Prostate gland (tissue), 2 donors: ENCODE measurements at regions not wholly inside any gene's neighbourhood (a gene's known extent, or its start where the extent isn't known, plus 50 kb on each side); places are given as distances from the start of the nearest gene placed in this dataset.

Experiments used
- POLR2A ChIP-seq: fragments of 450-650 bp; IDR thresholded peaks from one replicate; pipeline ENCODE4 v1.6.1; 2016; ENCODE audit warnings: antibody characterized with exemption, mild to moderate bottlenecking
- TF ChIP-seq, protein P1 (sequence below), 4 experiments: fragments of 200-600 bp in 2 of 4; fragments of 450-650 bp in 2 of 4; sonication (generic) in 2 of 4; IDR thresholded peaks; 1 replicate in 3 of 4; 2 replicates in 1 of 4; pipeline ENCODE4 v1.5.1; 2016 to 2019; ENCODE audit warnings: antibody characterized with exemption in 4 of 4, mild to moderate bottlenecking in 2 of 4, moderate library complexity in 2 of 4

DNA sequence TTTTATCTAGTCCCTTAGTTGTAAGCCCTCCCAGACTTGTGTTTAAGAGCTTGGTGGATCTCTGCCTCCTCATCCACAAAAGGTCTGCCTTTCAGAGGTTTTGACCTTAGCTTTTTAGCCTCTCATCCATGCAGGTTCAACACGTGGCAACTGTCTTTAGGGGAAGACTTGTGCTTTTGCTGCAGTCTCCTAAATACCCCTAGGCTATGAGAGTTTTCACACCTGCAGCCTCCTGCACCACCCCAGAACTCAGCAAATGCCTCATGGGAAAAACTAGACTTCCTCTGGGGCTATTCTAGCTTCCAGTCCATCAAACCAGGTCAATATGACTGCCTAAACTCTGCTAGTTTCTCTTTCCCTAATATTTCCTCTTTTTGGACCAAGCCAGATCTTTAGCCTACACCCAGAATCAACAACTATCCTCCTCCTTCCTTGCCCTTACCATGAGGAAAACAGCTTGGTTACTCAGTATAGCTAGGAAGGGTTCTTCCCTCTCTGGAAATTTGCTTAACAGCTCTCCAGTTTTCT, 132.3 kb upstream of the RIOK3 start:
- TF ChIP-seq, protein P1, sequence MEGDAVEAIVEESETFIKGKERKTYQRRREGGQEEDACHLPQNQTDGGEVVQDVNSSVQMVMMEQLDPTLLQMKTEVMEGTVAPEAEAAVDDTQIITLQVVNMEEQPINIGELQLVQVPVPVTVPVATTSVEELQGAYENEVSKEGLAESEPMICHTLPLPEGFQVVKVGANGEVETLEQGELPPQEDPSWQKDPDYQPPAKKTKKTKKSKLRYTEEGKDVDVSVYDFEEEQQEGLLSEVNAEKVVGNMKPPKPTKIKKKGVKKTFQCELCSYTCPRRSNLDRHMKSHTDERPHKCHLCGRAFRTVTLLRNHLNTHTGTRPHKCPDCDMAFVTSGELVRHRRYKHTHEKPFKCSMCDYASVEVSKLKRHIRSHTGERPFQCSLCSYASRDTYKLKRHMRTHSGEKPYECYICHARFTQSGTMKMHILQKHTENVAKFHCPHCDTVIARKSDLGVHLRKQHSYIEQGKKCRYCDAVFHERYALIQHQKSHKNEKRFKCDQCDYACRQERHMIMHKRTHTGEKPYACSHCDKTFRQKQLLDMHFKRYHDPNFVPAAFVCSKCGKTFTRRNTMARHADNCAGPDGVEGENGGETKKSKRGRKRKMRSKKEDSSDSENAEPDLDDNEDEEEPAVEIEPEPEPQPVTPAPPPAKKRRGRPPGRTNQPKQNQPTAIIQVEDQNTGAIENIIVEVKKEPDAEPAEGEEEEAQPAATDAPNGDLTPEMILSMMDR (IDR thresholded peaks at IDR 0.05): no peak
- TF ChIP-seq POLR2A: no peak
